Neural cell (in vitro differentiated cells): ENCODE measurements at regions not wholly inside any gene's neighbourhood (a gene's known extent, or its start where the extent isn't known, plus 50 kb on each side); places are given as distances from the start of the nearest gene placed in this dataset.

Experiments
- H2AFZ ChIP-seq: fragments of 200-600, 300-800 bp; sonication (generic), shearing (Covaris generic); 2 replicates; pipeline ENCODE4 v1.6.0; 2014; ENCODE audit warnings: low read depth, mild to moderate bottlenecking, antibody characterized with exemption, low read length, moderate library complexity
- H3F3A ChIP-seq: fragments of 200-600 bp; shearing (Covaris generic); 2 replicates; pipeline ENCODE4 v1.6.1; 2016; ENCODE audit warnings: mild to moderate bottlenecking, moderate library complexity, mixed read lengths, antibody characterized with exemption, low read length; ENCODE audit not compliant: insufficient read depth, poor library complexity, severe bottlenecking
- H3K27ac ChIP-seq: fragments of 200-600, 300-800 bp; sonication (generic), shearing (Covaris generic); 2 replicates; pipeline ENCODE4 v1.5.1; 2014; ENCODE audit warnings: mild to moderate bottlenecking, low read length, moderate library complexity
- H3K27me3 ChIP-seq: fragments of 300-800, 200-600 bp; sonication (generic), shearing (Covaris generic); 2 replicates; pipeline ENCODE4 v1.6.0; 2014; ENCODE audit warnings: mild to moderate bottlenecking, low read depth, low read length, moderate library complexity; ENCODE audit not compliant: insufficient read depth
- H3K36me3 ChIP-seq: fragments of 300-800, 200-600 bp; sonication (generic), shearing (Covaris generic); 2 replicates; pipeline ENCODE4 v1.5.1; 2014; ENCODE audit warnings: mild to moderate bottlenecking, antibody characterized with exemption, low read length, moderate library complexity; ENCODE audit not compliant: insufficient read depth
- H3K4me2 ChIP-seq: fragments of 300-800, 200-600 bp; sonication (generic), shearing (Covaris generic); 2 replicates; pipeline ENCODE4 v1.6.0; 2014; ENCODE audit warnings: mild to moderate bottlenecking, low read length
- H3K4me3 ChIP-seq: fragments of 300-800, 200-600 bp; sonication (generic), shearing (Covaris generic); 2 replicates; pipeline ENCODE4 v1.5.1; 2014; ENCODE audit warnings: mild to moderate bottlenecking, low read length, moderate library complexity
- H3K79me2 ChIP-seq: fragments of 200-600 bp; shearing (Covaris generic); replicated peaks from 2 replicates; pipeline ENCODE4 v1.6.0; 2014; ENCODE audit warnings: mild to moderate bottlenecking, low read length, moderate library complexity; ENCODE audit not compliant: insufficient read depth
- H3K9ac ChIP-seq: fragments of 300-800, 200-600 bp; sonication (generic), shearing (Covaris generic); 2 replicates; pipeline ENCODE4 v1.6.1; 2016; ENCODE audit warnings: mild to moderate bottlenecking, low read length, mixed read lengths
- H3K9me2 ChIP-seq: fragments of 200-600 bp; shearing (Covaris generic); 2 replicates; pipeline ENCODE4 v1.6.1; 2016; ENCODE audit warnings: mild to moderate bottlenecking, low read length, mixed read lengths; ENCODE audit not compliant: insufficient read depth
- H3K9me3 ChIP-seq: fragments of 200-600, 300-800 bp; sonication (generic), shearing (Covaris generic); 2 replicates; pipeline ENCODE4 v1.6.1; 2016; ENCODE audit warnings: mild to moderate bottlenecking, mixed run types, low read length, moderate library complexity, mixed read lengths
- H4K20me1 ChIP-seq: fragments of 200-600 bp; shearing (Covaris generic); 2 replicates; pipeline ENCODE4 v1.6.1; 2016; ENCODE audit warnings: mild to moderate bottlenecking, mixed run types; ENCODE audit not compliant: insufficient read depth
- CTCF ChIP-seq: fragments of 450-650 bp; IDR thresholded peaks from 2 replicates; pipeline ENCODE4 v1.5.1; 2014; ENCODE audit warnings: antibody characterized with exemption, mild to moderate bottlenecking, moderate library complexity; ENCODE audit not compliant: poor library complexity, severe bottlenecking
- EP300 ChIP-seq: fragments of 450-650 bp; conservative IDR thresholded peaks from 2 replicates; pipeline ENCODE4 v1.6.1; 2014; ENCODE audit warnings: antibody characterized with exemption, mild to moderate bottlenecking, moderate library complexity; ENCODE audit not compliant: poor library complexity, severe bottlenecking
- EZH2 ChIP-seq: fragments of 200-600, 300-800 bp; shearing (Covaris generic), sonication (generic); IDR thresholded peaks from 2 replicates; pipeline ENCODE4 v1.6.1; 2014; ENCODE audit warnings: antibody characterized with exemption, low read length, borderline replicate concordance, mild to moderate bottlenecking; ENCODE audit not compliant: insufficient read depth, poor library complexity, severe bottlenecking
- MXI1 ChIP-seq: fragments of 450-650 bp; conservative IDR thresholded peaks from 2 replicates; pipeline ENCODE4 v1.6.1; 2014; ENCODE audit warnings: antibody characterized with exemption, mild to moderate bottlenecking; ENCODE audit not compliant: poor library complexity, severe bottlenecking
- POLR2AphosphoS5 ChIP-seq: IDR thresholded peaks from 2 replicates; pipeline ENCODE4 v1.6.1; 2012
- RAD21 ChIP-seq: fragments of 450-650 bp; conservative IDR thresholded peaks from 2 replicates; pipeline ENCODE4 v1.6.1; 2014; ENCODE audit warnings: antibody characterized with exemption, mild to moderate bottlenecking, moderate library complexity
- REST ChIP-seq: IDR thresholded peaks from 2 replicates; pipeline ENCODE4 v1.6.1; 2012; ENCODE audit warnings: borderline replicate concordance
- SMC3 ChIP-seq: fragments of 450-650 bp; conservative IDR thresholded peaks from 2 replicates; pipeline ENCODE4 v1.6.1; 2014; ENCODE audit warnings: antibody characterized with exemption, mild to moderate bottlenecking, moderate library complexity; ENCODE audit not compliant: poor library complexity

- Histone ChIP-seq H3K27me3 (no peaks in the 10 kb centered on the region), H3K9ac (no peak overlapping the region), H3K27ac (no peak overlapping the region), H3K9me3 (no peaks in the 10 kb centered on the region), H3K79me2 (no peaks in the 10 kb centered on the region), H3F3A (no peaks in the 10 kb centered on the region), H2AFZ (no peak overlapping the region), H4K20me1 (no peaks in the 10 kb centered on the region), H3K9me2 (no peaks in the 10 kb centered on the region), H3K36me3 (no peaks in the 10 kb centered on the region), H3K4me3 (no peak overlapping the region), H3K4me2 (no peak overlapping the region)
- TF ChIP-seq REST (no peak), CTCF (no peak), EP300 (no peak), MXI1 (no peak), EZH2 (no peak), POLR2AphosphoS5 (no peak)
Observed at GRCh38 chr3:153767601-153768560, 353.3 kb upstream of the ARHGEF26 start.

GRCh38 chr3:153768561-153769469 is 352.4 kb upstream of the ARHGEF26 start:
- Histone ChIP-seq H4K20me1 (no peaks in the 10 kb centered on the region), H3K4me3 (no peak overlapping the region), H3K27me3 (no peaks in the 10 kb centered on the region), H3K9ac (no peak overlapping the region), H3K4me2 (no peak overlapping the region), H3K79me2 (no peaks in the 10 kb centered on the region), H3K27ac (no peak overlapping the region), H3K9me2 (no peaks in the 10 kb centered on the region), H3K36me3 (no peaks in the 10 kb centered on the region), H3F3A (no peaks in the 10 kb centered on the region), H2AFZ (no peak overlapping the region), H3K9me3 (no peaks in the 10 kb centered on the region)
- TF ChIP-seq EZH2 (no peak), SMC3 (peak; percentile 87), MXI1 (no peak), POLR2AphosphoS5 (no peak), CTCF (peak; percentile 80), RAD21 (peak; percentile 86), REST (no peak)
